ENCODE measurements at regions not wholly inside any gene's neighbourhood (a gene's known extent, or its start where the extent isn't known, plus 50 kb on each side); places are given as distances from the start of the nearest gene placed in this dataset.

GRCh38 chr4:139611391-139611790 is 54.2 kb upstream of the MGST2 start:
- TF ChIP-seq CTCF (conservative IDR thresholded peaks at IDR 0.05; ENCODE audit: low read depth, low read length): no peak
- no peak for DNase-seq (ENCODE audit: low read depth)
- no peak overlapping the region for H3K4me3 ChIP-seq (ENCODE audit: low read depth, low read length)

- H3K4me3 ChIP-seq (ENCODE audit: low read depth, low read length): no peak overlapping the region
- TF ChIP-seq CTCF (conservative IDR thresholded peaks at IDR 0.05; ENCODE audit: low read depth, low read length): no peak
- no peak for DNase-seq (ENCODE audit: low read depth)
These were observed 53.6 kb upstream of the SETD7 start for GRCh38 chr4:139609647-139610046.

- H3K4me3 ChIP-seq (ENCODE audit: low read depth, low read length): no peak overlapping the region
- no peak for TF ChIP-seq CTCF (conservative IDR thresholded peaks at IDR 0.05; ENCODE audit: low read depth, low read length)
- no peak for DNase-seq (ENCODE audit: low read depth)
These were observed 51.6 kb upstream of the SETD7 start for GRCh38 chr4:139607502-139608060.

- no peak for DNase-seq (ENCODE audit: low read depth)
- peak; percentile 20 for TF ChIP-seq CTCF (conservative IDR thresholded peaks at IDR 0.05; ENCODE audit: low read depth, low read length)
These were observed 50.8 kb upstream of the SETD7 start for GRCh38 chr4:139606579-139607501.

GRCh38 chr4:139606103-139606502 is 50.1 kb upstream of the SETD7 start:
- TF ChIP-seq CTCF (conservative IDR thresholded peaks at IDR 0.05; ENCODE audit: low read depth, low read length): no peak
- DNase-seq (ENCODE audit: low read depth): no peak
- H3K4me3 ChIP-seq (ENCODE audit: low read depth, low read length): no peak overlapping the region

More at GRCh38 chr4:139606579-139607501, 50.8 kb upstream of the SETD7 start:
- H3K4me3 ChIP-seq (ENCODE audit: low read depth, low read length): no peak overlapping the region

Measured in epithelial cell of proximal tubule (primary cell).